H1 (cell line): ENCODE measurements at regions not wholly inside any gene's neighbourhood (a gene's known extent, or its start where the extent isn't known, plus 50 kb on each side); places are given as distances from the start of the nearest gene placed in this dataset.
"Not testable (repeated sequence)": the region's sequence is repeated elsewhere in the genome, so short reads cannot be mapped to it uniquely, and the experiment has no call there.

Experiments used
- CTCF ChIA-PET: fragments of 300-600 bp; sonication (Branson Sonifier 250); formaldehyde crosslinking; loops from one replicate; lab custom pipeline; 2021; ENCODE audit not compliant: partially characterized antibody; lab: Charles Lee
- POLR2A ChIA-PET: fragments of 300-600 bp; sonication (Branson Sonifier 250); formaldehyde crosslinking; loops from one replicate; lab custom pipeline; 2021; ENCODE audit warnings: inconsistent platforms; ENCODE audit not compliant: partially characterized antibody; lab: Charles Lee
- DNase-seq, 2 experiments: peaks; one replicate each; pipeline versions ENCODE4 v3.0.0 to v3.0.0-alpha.2; 2010 to 2022; ENCODE audit warnings: low spot score in 2 of 2, low read depth in 1 of 2, mixed read lengths in 1 of 2
- FAIRE-seq: peaks from 2 replicates; lab custom pipeline; 2011; peaks lifted over from hg19 to GRCh38; lab: Jason Lieb, UNC
- H2AFZ ChIP-seq: 2 replicates; pipeline ENCODE4 v1.8.1; 2012; ENCODE audit warnings: low read length, inconsistent platforms
- H2AK5ac ChIP-seq: 2 replicates; pipeline ENCODE4 v1.6.1; 2013; ENCODE audit warnings: low read depth, low read length
- H2BK120ac ChIP-seq: replicated peaks from 2 replicates; pipeline ENCODE3; 2013; ENCODE audit warnings: low read depth, low read length, inconsistent platforms
- H2BK12ac ChIP-seq: 2 replicates; pipeline ENCODE4 v1.6.1; 2013; ENCODE audit warnings: low read depth, low read length
- H2BK15ac ChIP-seq: 2 replicates; pipeline ENCODE4 v1.6.1; 2013; ENCODE audit warnings: low read length
- H2BK20ac ChIP-seq: 2 replicates; pipeline ENCODE4 v1.6.1; 2013; ENCODE audit warnings: low read length
- H2BK5ac ChIP-seq: 2 replicates; pipeline ENCODE4 v1.6.1; 2013; ENCODE audit warnings: low read depth, low read length
- H3K14ac ChIP-seq: 2 replicates; pipeline ENCODE4 v1.6.1; 2013; ENCODE audit warnings: inconsistent platforms; ENCODE audit not compliant: insufficient read length
- H3K18ac ChIP-seq: 2 replicates; pipeline ENCODE4 v1.6.1; 2013; ENCODE audit warnings: low read length; ENCODE audit errors: extremely low read depth
- H3K23ac ChIP-seq: 2 replicates; pipeline ENCODE4 v1.6.1; 2013; ENCODE audit warnings: inconsistent platforms; ENCODE audit not compliant: insufficient read length
- H3K23me2 ChIP-seq: 2 replicates; pipeline ENCODE4 v1.6.1; 2013; ENCODE audit warnings: low read depth, low read length
- H3K27ac ChIP-seq: 2 replicates; pipeline ENCODE4 v1.6.1; 2011; ENCODE audit warnings: low read depth, low read length, inconsistent platforms
- H3K27me3 ChIP-seq, 4 experiments: replicated peaks in 1 of 4; 1 replicate in 1 of 4; 2 replicates in 3 of 4; pipeline versions ENCODE4 v1.6.1 to v1.8.1; 2011 to 2013; ENCODE audit warnings: low read length in 3 of 4, mild to moderate bottlenecking in 3 of 4, inconsistent platforms in 2 of 4, mixed read lengths in 2 of 4, moderate library complexity in 1 of 4; ENCODE audit not compliant: control insufficient read depth in 3 of 4, insufficient read depth in 3 of 4; ENCODE audit errors: extremely low read depth in 1 of 4
- H3K36me3 ChIP-seq, 4 experiments: 2 replicates each; pipeline versions ENCODE4 v1.6.1 to v1.8.1; 2011 to 2013; ENCODE audit warnings: mild to moderate bottlenecking in 4 of 4, low read length in 3 of 4, moderate library complexity in 2 of 4, control low read depth in 1 of 4, inconsistent platforms in 1 of 4; ENCODE audit not compliant: insufficient read depth in 4 of 4, control insufficient read depth in 2 of 4
- H3K4ac ChIP-seq: replicated peaks from 2 replicates; pipeline ENCODE3; 2013; ENCODE audit warnings: low read length, low read depth, mixed read lengths, inconsistent platforms; ENCODE audit not compliant: insufficient read length
- H3K4me1 ChIP-seq, 4 experiments: replicated peaks in 1 of 4; 1 replicate in 1 of 4; 2 replicates in 3 of 4; pipeline versions ENCODE4 v1.6.1 to v1.8.1; 2011 to 2013; ENCODE audit warnings: low read length in 3 of 4, inconsistent platforms in 2 of 4, mixed read lengths in 1 of 4; ENCODE audit not compliant: insufficient read depth in 4 of 4, control insufficient read depth in 3 of 4
- H3K4me2 ChIP-seq, 2 experiments: 2 replicates each; pipeline versions ENCODE4 v1.6.1 to v1.8.1; 2011 to 2013; ENCODE audit warnings: low read depth in 2 of 2, low read length in 2 of 2, control low read depth in 1 of 2, inconsistent platforms in 1 of 2, mild to moderate bottlenecking in 1 of 2; ENCODE audit not compliant: insufficient read depth in 1 of 2
- H3K4me3 ChIP-seq, 4 experiments: fragments of 200-600, 300-600 bp in 1 of 4; sonication (generic), shearing (Covaris generic), sonication (Bioruptor Twin) in 1 of 4; 2 replicates each; pipeline versions ENCODE4 v1.5.1 to v1.8.1; 2011 to 2016; ENCODE audit warnings: low read length in 4 of 4, low read depth in 3 of 4, control low read depth in 2 of 4, inconsistent platforms in 2 of 4, mild to moderate bottlenecking in 2 of 4, mixed read lengths in 1 of 4, moderate library complexity in 1 of 4; ENCODE audit not compliant: insufficient read depth in 2 of 4; ENCODE audit errors: extremely low read depth in 1 of 4
- H3K56ac ChIP-seq: replicated peaks from 2 replicates; pipeline ENCODE3; 2013; ENCODE audit warnings: low read depth, mild to moderate bottlenecking, mixed read lengths, low read length, inconsistent platforms; ENCODE audit not compliant: insufficient read length
- H3K79me1 ChIP-seq: 2 replicates; pipeline ENCODE4 v1.6.1; 2013; ENCODE audit warnings: low read depth, low read length, control low read depth
- H3K79me2 ChIP-seq, 2 experiments: 2 replicates each; pipeline versions ENCODE4 v1.6.1 to v1.8.1; 2012 to 2013; ENCODE audit warnings: low read length in 2 of 2, mild to moderate bottlenecking in 2 of 2, inconsistent platforms in 1 of 2; ENCODE audit not compliant: insufficient read depth in 2 of 2, control insufficient read depth in 1 of 2
- H3K9ac ChIP-seq, 4 experiments: replicated peaks in 1 of 4; 1 replicate in 1 of 4; 2 replicates in 3 of 4; pipeline versions ENCODE4 v1.6.1 to v1.8.1; 2011 to 2013; ENCODE audit warnings: low read depth in 3 of 4, low read length in 3 of 4, control low read depth in 2 of 4, mild to moderate bottlenecking in 2 of 4, moderate library complexity in 2 of 4, inconsistent platforms in 1 of 4; ENCODE audit errors: extremely low read depth in 1 of 4
- H3K9me3 ChIP-seq, 2 experiments: 2 replicates each; pipeline versions ENCODE4 v1.6.1 to v1.8.1; 2012 to 2013; ENCODE audit warnings: mild to moderate bottlenecking in 2 of 2, moderate library complexity in 2 of 2, control low read depth in 1 of 2, inconsistent platforms in 1 of 2, low read depth in 1 of 2, low read length in 1 of 2, mixed read lengths in 1 of 2; ENCODE audit not compliant: insufficient read depth in 2 of 2
- H4K20me1 ChIP-seq, 2 experiments: replicated peaks in 1 of 2; 2 replicates each; pipeline versions ENCODE3 to v1.8.1; 2011 to 2013; ENCODE audit warnings: inconsistent platforms in 2 of 2, low read length in 2 of 2, mild to moderate bottlenecking in 1 of 2; ENCODE audit not compliant: insufficient read depth in 2 of 2, control insufficient read depth in 1 of 2
- H4K5ac ChIP-seq: 2 replicates; pipeline ENCODE4 v1.6.1; 2013; ENCODE audit warnings: low read length, low read depth, mixed read lengths, inconsistent platforms; ENCODE audit not compliant: insufficient read length
- H4K8ac ChIP-seq: 2 replicates; pipeline ENCODE4 v1.8.0; 2013; ENCODE audit warnings: mild to moderate bottlenecking, moderate library complexity, low read length, inconsistent platforms; ENCODE audit not compliant: insufficient read depth; ENCODE audit errors: extremely low read depth
- H4K91ac ChIP-seq: replicated peaks from 2 replicates; pipeline ENCODE3; 2013; ENCODE audit warnings: low read length, mixed read lengths, inconsistent platforms; ENCODE audit not compliant: insufficient read length
- WGBS, 2 experiments: shearing (Covaris generic) in 1 of 2; methylation state at CpG; one replicate each; pipeline versions ENCODE4 v1.1.6 to v1.1.7; 2013 to 2015; ENCODE audit warnings: low lambda C conversion rate in 2 of 2, mixed read lengths in 2 of 2, inconsistent platforms in 1 of 2, low coverage in 1 of 2, missing lambda C conversion rate in 1 of 2; ENCODE audit not compliant: insufficient replicate concordance in 2 of 2, insufficient coverage in 1 of 2, insufficient read length in 1 of 2; ENCODE audit errors: extremely low coverage in 1 of 2, missing lambda C conversion rate in 1 of 2; 5-methylcytosine and 5-hydroxymethylcytosine counted together

GRCh38 chr16:52333673-52334072 is 213.3 kb downstream of the TOX3 start:
- H3K4me3 ChIP-seq, H3K4me2 ChIP-seq, H3K4me1 ChIP-seq, H2BK20ac ChIP-seq, H3K4ac ChIP-seq, H4K91ac ChIP-seq, H3K79me1 ChIP-seq, H3K27ac ChIP-seq, H3K18ac ChIP-seq, H3K9me3 ChIP-seq, H3K9ac ChIP-seq, POLR2A ChIA-PET, H3K79me2 ChIP-seq, H4K20me1 ChIP-seq, H3K56ac ChIP-seq, H3K23ac ChIP-seq, H2BK120ac ChIP-seq, H2BK5ac ChIP-seq, H3K27me3 ChIP-seq, FAIRE-seq, H3K23me2 ChIP-seq, H3K14ac ChIP-seq, H2AK5ac ChIP-seq, DNase-seq, H4K8ac ChIP-seq, H2BK12ac ChIP-seq, H2AFZ ChIP-seq, H2BK15ac ChIP-seq, H3K36me3 ChIP-seq, H4K5ac ChIP-seq: not testable (repeated sequence)
- 83% methylated on average over 8 of the region's 8 CpGs; no CpG with 5 or more reads in 1 of the 2 experiments for WGBS, 2 experiments
- CTCF ChIA-PET, result interaction anchor here (0.7 kb wide), 1 partner anchor 31 kb away, joined by 3 read pairs; no protein-coding TSS in a partner anchor
